Endothelial cell of umbilical vein (primary cell): ENCODE measurements at regions not wholly inside any gene's neighbourhood (a gene's known extent, or its start where the extent isn't known, plus 50 kb on each side); places are given as distances from the start of the nearest gene placed in this dataset.

Experiments used
- BruUV-seq: library from RNA; stranded (reverse); fragments of 400-500 nt; replicated peaks from 2 replicates; lab custom pipeline; 2021; lab: Mats Ljungman, UMichigan
- CTCF ChIA-PET: fragments of 300-600, 350-600 bp; sonication (Branson Sonifier 250); formaldehyde crosslinking; loops from one replicate; lab custom pipeline; 2021; ENCODE audit warnings: antibody characterized with exemption, inconsistent platforms; lab: Charles Lee
- POLR2A ChIA-PET: fragments of 300-600, 350-600 bp; sonication (Branson Sonifier 250); formaldehyde crosslinking; loops from one replicate; lab custom pipeline; 2021; ENCODE audit warnings: antibody characterized with exemption, inconsistent platforms; lab: Charles Lee
- DNase-seq: peaks from one replicate; pipeline ENCODE4 v3.0.0-alpha.2; 2011; ENCODE audit warnings: low read depth, low spot score
- FAIRE-seq: peaks from 2 replicates; lab custom pipeline; 2011; peaks lifted over from hg19 to GRCh38; lab: Jason Lieb, UNC
- H2AFZ ChIP-seq: 2 replicates; pipeline ENCODE4 v1.6.0; 2012; ENCODE audit warnings: low read depth, low read length, control low read depth, inconsistent platforms
- H3K27ac ChIP-seq: 2 replicates; pipeline ENCODE4 v1.5.1; 2011; ENCODE audit warnings: low read depth, mild to moderate bottlenecking, control low read depth, low read length, moderate library complexity; ENCODE audit not compliant: insufficient read depth
- H3K27me3 ChIP-seq, 2 experiments: 2 replicates each; pipeline versions ENCODE4 v1.6.0 to v1.6.1; 2011; ENCODE audit warnings: low read length in 2 of 2, mixed read lengths in 1 of 2; ENCODE audit not compliant: control insufficient read depth in 2 of 2, insufficient read depth in 2 of 2
- H3K36me3 ChIP-seq, 2 experiments: 2 replicates in 1 of 2; 3 replicates in 1 of 2; pipeline ENCODE4 v1.5.1; 2011; ENCODE audit warnings: low read length in 2 of 2, mild to moderate bottlenecking in 1 of 2, moderate library complexity in 1 of 2; ENCODE audit not compliant: control insufficient read depth in 2 of 2, insufficient read depth in 2 of 2; ENCODE audit errors: extremely low read depth in 1 of 2
- H3K4me1 ChIP-seq: 3 replicates; pipeline ENCODE4 v1.5.1; 2011; ENCODE audit warnings: mild to moderate bottlenecking, low read length; ENCODE audit not compliant: control insufficient read depth, insufficient read depth; ENCODE audit errors: extremely low read depth
- H3K4me2 ChIP-seq: 2 replicates; pipeline ENCODE4 v1.6.1; 2011; ENCODE audit warnings: low read length, control low read depth, mixed read lengths; ENCODE audit not compliant: insufficient read depth
- H3K4me3 ChIP-seq, 3 experiments: fragments of 200-600 bp in 1 of 3; sonication (generic), shearing (Covaris generic) in 1 of 3; replicated peaks in 1 of 3; 2 replicates each; pipeline ENCODE4 v1.5.1; 2011 to 2016; ENCODE audit warnings: control low read depth in 3 of 3, low read length in 3 of 3, mild to moderate bottlenecking in 2 of 3, inconsistent platforms in 1 of 3, low read depth in 1 of 3, moderate library complexity in 1 of 3; ENCODE audit not compliant: insufficient read depth in 1 of 3
- H3K79me2 ChIP-seq: 2 replicates; pipeline ENCODE4 v1.6.0; 2012; ENCODE audit warnings: low read length, inconsistent platforms; ENCODE audit not compliant: control insufficient read depth, insufficient read depth
- H3K9ac ChIP-seq: replicated peaks from 2 replicates; pipeline ENCODE3; 2011; ENCODE audit warnings: low read length, control low read depth; ENCODE audit not compliant: insufficient read depth; ENCODE audit errors: extremely low read depth
- H3K9me1 ChIP-seq: replicated peaks from 3 replicates; pipeline ENCODE4 v1.6.0; 2011; ENCODE audit warnings: mild to moderate bottlenecking, low read length; ENCODE audit not compliant: control insufficient read depth, insufficient read depth; ENCODE audit errors: extremely low read depth
- H3K9me3 ChIP-seq: replicated peaks from 2 replicates; pipeline ENCODE4 v1.5.1; 2012; ENCODE audit warnings: low read length, inconsistent platforms; ENCODE audit not compliant: control insufficient read depth, insufficient read depth
- H4K20me1 ChIP-seq: replicated peaks from 2 replicates; pipeline ENCODE3; 2011; ENCODE audit warnings: mild to moderate bottlenecking, low read length; ENCODE audit not compliant: control insufficient read depth, insufficient read depth; ENCODE audit errors: extremely low read depth
- EZH2 ChIP-seq: IDR thresholded peaks from 2 replicates; pipeline ENCODE4 v1.6.1; 2012; ENCODE audit warnings: borderline replicate concordance, low read depth, mild to moderate bottlenecking, moderate library complexity, low read length, inconsistent platforms; ENCODE audit not compliant: severe bottlenecking
- FOS ChIP-seq: IDR thresholded peaks from 2 replicates; pipeline ENCODE4 v1.6.1; 2011; ENCODE audit warnings: mild to moderate bottlenecking, low read length, moderate library complexity, borderline replicate concordance; ENCODE audit not compliant: insufficient read depth
- GATA2 ChIP-seq: IDR thresholded peaks from 2 replicates; pipeline ENCODE4 v1.7.0; 2011; ENCODE audit warnings: low read depth, mild to moderate bottlenecking, moderate library complexity, mixed read lengths, low read length; ENCODE audit not compliant: insufficient read length, insufficient read depth
- JUN ChIP-seq: IDR thresholded peaks from 2 replicates; pipeline ENCODE4 v1.6.1; 2011; ENCODE audit warnings: borderline replicate concordance, low read depth; ENCODE audit not compliant: insufficient read length, insufficient read depth
- MYC ChIP-seq: IDR thresholded peaks from one replicate; pipeline ENCODE4 v1.6.1; 2011; ENCODE audit warnings: mild to moderate bottlenecking, low read depth, low read length
- POLR2A ChIP-seq: IDR thresholded peaks from 2 replicates; pipeline ENCODE4 v1.6.1; 2012; ENCODE audit warnings: low read depth, mild to moderate bottlenecking, control low read depth, low read length
- POLR2AphosphoS5 ChIP-seq: IDR thresholded peaks from 2 replicates; pipeline ENCODE4 v1.6.1; 2012; ENCODE audit warnings: low read depth, mild to moderate bottlenecking, control low read depth, low read length, moderate library complexity; ENCODE audit not compliant: insufficient read depth
- dilution Hi-C: fragments of 300-500 bp; cut with MboI; formaldehyde crosslinking; loops from one replicate; pipeline ENCODE4 v1.15.0; 2019; ENCODE audit warnings: low sequenced_read_pairs; ENCODE audit not compliant: extremely low pct_ligation_motif_present
- intact Hi-C: fragments of 100-400 bp; cut with micrococcal nuclease; formaldehyde crosslinking; loops from one replicate; pipeline ENCODE4 v1.10.0; 2022
- TF ChIP-seq, protein P1 (sequence below), 2 donors: IDR thresholded peaks; 1 replicate in 1 of 2; 2 replicates in 1 of 2; pipeline ENCODE4 v1.5.1; 2011; ENCODE audit warnings: low read length in 2 of 2, mild to moderate bottlenecking in 2 of 2, moderate library complexity in 2 of 2, control low read depth in 1 of 2, inconsistent platforms in 1 of 2, low read depth in 1 of 2; ENCODE audit not compliant: insufficient read depth in 1 of 2; ENCODE audit errors: extremely low read depth in 1 of 2
- TF ChIP-seq, protein P2 (sequence below): IDR thresholded peaks from 2 replicates; pipeline ENCODE4 v1.6.1; 2011; ENCODE audit not compliant: insufficient read depth, insufficient read length

DNA sequence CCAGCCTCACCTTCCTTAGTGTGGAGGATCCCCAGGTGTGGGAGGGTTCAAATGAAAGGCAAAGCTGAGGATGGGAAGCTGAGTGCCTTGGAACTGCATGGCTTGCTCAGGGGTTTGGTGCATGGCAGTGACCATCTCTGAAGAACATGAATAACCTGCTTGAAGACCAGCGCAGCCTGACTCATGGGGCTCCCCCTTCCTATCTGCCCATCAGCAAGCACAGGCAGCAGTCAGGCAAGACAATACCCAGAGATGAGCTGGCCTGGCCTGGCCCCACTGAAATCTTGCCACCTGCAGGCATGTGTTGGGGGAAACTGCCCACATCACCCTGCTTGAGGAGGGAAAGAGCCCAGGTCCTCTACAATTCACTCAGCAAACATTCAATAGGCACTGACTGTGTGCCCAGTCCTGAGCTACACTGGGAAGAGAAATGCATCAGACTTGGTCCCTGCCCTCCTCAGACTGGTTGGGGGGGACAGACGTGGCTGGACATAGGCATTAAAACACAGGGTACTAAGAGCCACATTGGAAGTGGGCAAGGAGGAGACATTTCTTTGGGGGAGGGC lies 105.0 kb upstream of the ALDH1B1 start:
- Histone ChIP-seq H3K9me3 (no peaks in the 10 kb centered on the region), H3K27me3 (peaks cover 0 to 7% of the 10 kb centered on the region in 2 experiments), H3K4me1 (no peaks in the 10 kb centered on the region), H3K9me1 (no peaks in the 10 kb centered on the region), H3K27ac (no peak overlapping the region), H3K4me3 (no peak overlapping the region), H2AFZ (no peak overlapping the region), H3K36me3 (no peaks in the 10 kb centered on the region), H3K4me2 (no peak overlapping the region), H3K9ac (no peak overlapping the region), H4K20me1 (no peaks in the 10 kb centered on the region), H3K79me2 (no peaks in the 10 kb centered on the region)
- no peak for FAIRE-seq
- DNase-seq, result no peak
- ChIA-PET CTCF (no interaction called here), POLR2A (no interaction called here)
- no TSS peak for BruUV-seq
- TF ChIP-seq, protein P1, sequence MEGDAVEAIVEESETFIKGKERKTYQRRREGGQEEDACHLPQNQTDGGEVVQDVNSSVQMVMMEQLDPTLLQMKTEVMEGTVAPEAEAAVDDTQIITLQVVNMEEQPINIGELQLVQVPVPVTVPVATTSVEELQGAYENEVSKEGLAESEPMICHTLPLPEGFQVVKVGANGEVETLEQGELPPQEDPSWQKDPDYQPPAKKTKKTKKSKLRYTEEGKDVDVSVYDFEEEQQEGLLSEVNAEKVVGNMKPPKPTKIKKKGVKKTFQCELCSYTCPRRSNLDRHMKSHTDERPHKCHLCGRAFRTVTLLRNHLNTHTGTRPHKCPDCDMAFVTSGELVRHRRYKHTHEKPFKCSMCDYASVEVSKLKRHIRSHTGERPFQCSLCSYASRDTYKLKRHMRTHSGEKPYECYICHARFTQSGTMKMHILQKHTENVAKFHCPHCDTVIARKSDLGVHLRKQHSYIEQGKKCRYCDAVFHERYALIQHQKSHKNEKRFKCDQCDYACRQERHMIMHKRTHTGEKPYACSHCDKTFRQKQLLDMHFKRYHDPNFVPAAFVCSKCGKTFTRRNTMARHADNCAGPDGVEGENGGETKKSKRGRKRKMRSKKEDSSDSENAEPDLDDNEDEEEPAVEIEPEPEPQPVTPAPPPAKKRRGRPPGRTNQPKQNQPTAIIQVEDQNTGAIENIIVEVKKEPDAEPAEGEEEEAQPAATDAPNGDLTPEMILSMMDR (IDR thresholded peaks at IDR 0.05; ENCODE audit: extremely low read depth in 1 of 2, insufficient read depth in 1 of 2, low read depth in 1 of 2, low read length in 2 of 2), result no peak
- intact Hi-C loops, result no loop called here
- dilution Hi-C loops, result no loop called here

DNA sequence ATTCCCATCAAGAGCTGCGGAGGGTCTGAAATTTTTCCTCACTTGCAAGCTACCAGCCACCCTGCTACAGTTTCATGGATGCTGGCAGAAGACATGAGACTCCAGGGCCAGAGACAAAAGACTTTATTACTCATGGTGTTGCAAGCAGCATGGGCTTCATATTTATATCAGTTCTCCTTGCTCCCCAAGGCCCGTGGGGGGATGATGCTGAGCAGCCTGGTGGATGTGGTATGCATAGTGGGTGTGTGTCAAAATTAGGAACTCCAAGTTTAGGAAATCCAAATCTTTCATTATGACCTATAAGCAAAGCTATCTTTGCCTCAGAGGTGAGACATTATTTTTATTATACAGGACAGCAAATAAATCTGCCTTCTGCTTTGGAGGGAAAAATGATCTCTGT lies 105.7 kb upstream of the ALDH1B1 start:
- Histone ChIP-seq H3K79me2 (no peaks in the 10 kb centered on the region), H4K20me1 (no peaks in the 10 kb centered on the region), H3K9ac (no peak overlapping the region), H3K4me3 (no peak overlapping the region), H3K27ac (no peak overlapping the region), H3K9me1 (no peaks in the 10 kb centered on the region), H2AFZ (no peak overlapping the region), H3K27me3 (peaks cover 0 to 9% of the 10 kb centered on the region in 2 experiments), H3K4me2 (no peak overlapping the region), H3K36me3 (no peaks in the 10 kb centered on the region), H3K9me3 (no peaks in the 10 kb centered on the region), H3K4me1 (no peaks in the 10 kb centered on the region)
- dilution Hi-C loops (no loop called here), intact Hi-C loops (no loop called here)
- no TSS peak for BruUV-seq
- no peak for TF ChIP-seq MYC
- TF ChIP-seq, protein P1 (IDR thresholded peaks at IDR 0.05; ENCODE audit: extremely low read depth in 1 of 2, insufficient read depth in 1 of 2, low read depth in 1 of 2, low read length in 2 of 2), result no peak
- TF ChIP-seq EZH2, result no peak
- no peak for TF ChIP-seq POLR2AphosphoS5
- no peak for TF ChIP-seq GATA2
- TF ChIP-seq FOS, result no peak
- no peak for TF ChIP-seq JUN
- TF ChIP-seq, protein P2, sequence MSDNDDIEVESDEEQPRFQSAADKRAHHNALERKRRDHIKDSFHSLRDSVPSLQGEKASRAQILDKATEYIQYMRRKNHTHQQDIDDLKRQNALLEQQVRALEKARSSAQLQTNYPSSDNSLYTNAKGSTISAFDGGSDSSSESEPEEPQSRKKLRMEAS, result no peak
- no peak for TF ChIP-seq POLR2A
- no peak for FAIRE-seq
- ChIA-PET POLR2A (no interaction called here), CTCF (no interaction called here)
- no peak for DNase-seq
